IPS-NIHi11 (cell line): ENCODE measurements at regions not wholly inside any gene's neighbourhood (a gene's known extent, or its start where the extent isn't known, plus 50 kb on each side); places are given as distances from the start of the nearest gene placed in this dataset.
"Not testable (repeated sequence)": the region's sequence is repeated elsewhere in the genome, so short reads cannot be mapped to it uniquely, and the experiment has no call there.

Source experiments
- DNase-seq: peaks from one replicate; pipeline ENCODE4 v3.0.0; 2012; ENCODE audit warnings: mixed read lengths, low spot score

DNA sequence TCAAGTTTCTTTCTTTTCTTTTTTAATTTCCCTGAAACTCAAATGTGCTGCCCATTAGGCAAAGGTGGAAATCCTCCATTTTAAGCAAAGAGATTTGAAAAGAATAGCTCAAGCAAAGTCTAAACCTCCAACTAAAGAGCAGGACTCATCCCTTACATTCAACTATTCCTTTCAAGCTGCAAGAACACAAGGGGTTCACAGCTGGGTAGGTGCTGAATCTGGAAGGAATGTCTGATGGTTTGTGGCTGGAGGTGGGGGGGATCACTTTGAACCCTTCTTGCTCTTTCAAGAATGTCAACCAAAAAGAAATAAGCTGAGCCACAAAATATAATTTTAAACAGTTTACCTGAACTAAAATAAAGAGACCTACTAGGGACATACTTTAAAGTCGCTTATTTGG lies 375.7 kb upstream of the CDH10 start:
- peak; percentile 22 for DNase-seq

DNA sequence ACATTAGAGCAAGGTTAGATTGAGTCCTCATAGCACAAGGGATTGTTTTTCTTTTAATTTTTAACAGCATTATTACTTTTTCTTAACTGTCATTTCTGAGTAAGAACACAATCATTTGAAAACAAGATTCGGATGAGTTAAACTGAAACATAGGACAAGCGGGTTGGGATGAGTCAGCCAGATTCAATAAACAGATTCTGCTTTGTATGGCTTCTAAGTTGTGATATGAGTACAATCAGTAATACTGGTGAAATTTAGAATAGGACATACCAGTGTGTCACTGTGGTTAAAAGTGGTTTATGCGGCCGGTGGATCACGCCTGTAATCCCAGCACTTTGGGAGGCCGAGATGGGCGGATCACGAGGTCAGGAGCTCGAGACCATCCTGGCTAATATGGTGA lies 364.3 kb upstream of the CDH10 start:
- DNase-seq = no peak

GRCh38 chr5:25006734-25007133 lies 362.0 kb upstream of the CDH10 start:
- DNase-seq = peak; percentile 20

GRCh38 chr5:25006237-25006636 lies 361.5 kb upstream of the CDH10 start:
- no peak for DNase-seq

GRCh38 chr5:25005431-25005830 lies 360.7 kb upstream of the CDH10 start:
- no peak for DNase-seq

DNA sequence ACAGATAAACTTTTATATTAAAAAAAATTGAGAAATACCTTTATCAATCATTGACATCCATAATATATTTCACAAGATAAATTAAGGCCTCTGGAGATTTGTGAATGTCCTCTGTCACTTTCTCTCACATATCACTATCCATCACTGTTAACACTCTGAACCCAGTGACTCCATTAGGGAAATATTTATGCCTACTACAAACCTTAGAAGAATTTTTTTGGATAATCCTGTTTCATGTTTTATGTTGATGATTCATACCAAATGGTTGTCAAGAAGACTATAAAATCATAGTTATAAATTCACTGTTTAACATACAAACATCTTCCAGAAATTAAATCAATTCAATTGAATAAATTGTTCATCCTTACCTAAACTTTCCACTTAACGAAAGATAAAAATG lies 357.6 kb upstream of the CDH10 start:
- DNase-seq = no peak

GRCh38 chr5:24999732-25000131 lies 355.0 kb upstream of the CDH10 start:
- DNase-seq = no peak

DNA sequence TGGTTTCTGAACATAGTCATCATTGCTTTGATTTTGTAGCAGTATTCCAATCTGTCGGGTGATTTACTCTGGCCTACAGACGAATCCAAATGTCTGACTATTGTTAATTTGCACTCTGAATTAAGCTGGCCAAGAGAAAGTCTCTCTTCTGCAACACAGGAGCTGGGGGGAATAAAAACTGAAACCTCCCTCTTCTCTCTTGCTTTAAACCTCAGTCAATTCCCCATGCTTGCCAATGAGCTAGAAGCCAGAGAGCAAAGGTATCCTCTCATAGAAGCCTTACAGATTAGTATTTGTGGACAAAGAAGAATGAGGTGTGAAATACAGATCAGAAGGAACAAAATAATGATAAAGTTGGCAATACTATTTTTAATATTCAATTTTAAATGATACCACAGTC lies 353.9 kb upstream of the CDH10 start:
- no peak for DNase-seq

DNA sequence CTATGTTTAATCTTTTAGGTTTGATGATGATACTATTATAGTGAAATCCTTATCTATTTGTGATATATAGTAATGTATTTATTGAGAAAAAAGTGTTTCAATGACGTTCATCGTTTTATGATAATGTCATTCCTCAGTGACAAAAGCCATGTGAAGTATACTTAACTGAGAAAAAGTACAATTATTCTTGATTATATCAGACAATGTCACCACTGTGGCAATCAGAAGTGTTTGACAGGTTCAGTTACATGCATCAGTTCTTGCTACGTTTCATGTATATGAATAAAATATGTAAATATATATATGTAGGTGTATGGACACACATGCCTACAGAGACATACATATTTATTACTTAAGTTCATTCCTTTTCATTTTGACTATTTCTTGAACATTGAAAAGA lies 341.5 kb upstream of the CDH10 start:
- DNase-seq = no peak

- DNase-seq = not testable (repeated sequence)
Observed at GRCh38 chr5:24978552-24978951, 333.8 kb upstream of the CDH10 start.

DNA sequence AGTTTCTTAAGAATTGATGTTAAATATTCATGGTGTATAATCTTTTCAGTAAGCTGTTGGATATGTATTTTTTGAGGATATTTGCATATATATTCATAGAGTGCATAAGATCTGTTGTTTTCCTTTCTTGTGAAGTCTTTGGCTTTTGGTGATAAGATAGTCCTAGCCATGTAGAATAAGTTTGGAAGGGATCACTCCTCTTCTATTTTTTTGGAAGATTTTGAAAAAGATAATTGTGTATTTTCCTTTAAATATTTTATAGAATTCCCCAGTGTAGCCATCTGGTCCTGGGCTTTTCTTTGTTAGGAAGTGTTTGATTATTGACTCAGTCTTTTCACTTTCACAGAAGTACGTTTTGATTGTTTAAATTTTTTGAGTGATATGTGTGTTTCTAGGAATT lies 318.8 kb upstream of the CDH10 start:
- no peak for DNase-seq

- DNase-seq = no peak
Observed at GRCh38 chr5:24923400-24923799, 278.6 kb upstream of the CDH10 start.

GRCh38 chr5:24918676-24919075 lies 273.9 kb upstream of the CDH10 start:
- DNase-seq = no peak

DNA sequence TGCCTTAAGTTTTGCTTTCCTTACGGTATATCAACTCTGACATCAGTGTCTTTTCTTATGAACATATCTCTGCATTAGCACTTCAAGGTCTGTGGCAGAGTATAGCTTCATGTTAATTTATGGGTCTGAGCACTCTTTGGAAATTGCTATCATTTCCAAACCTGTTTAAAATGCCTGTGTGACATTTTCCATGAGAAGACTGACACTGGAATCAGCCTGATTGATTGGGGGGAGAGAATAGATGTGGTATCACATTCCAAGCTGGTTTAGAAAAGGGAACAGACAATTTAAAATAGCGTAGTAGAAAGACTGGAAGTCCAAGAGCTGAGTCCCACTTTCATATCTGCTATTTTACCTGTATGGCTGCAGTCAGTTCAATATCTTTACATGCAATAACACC lies 272.1 kb upstream of the CDH10 start:
- no peak for DNase-seq

DNA sequence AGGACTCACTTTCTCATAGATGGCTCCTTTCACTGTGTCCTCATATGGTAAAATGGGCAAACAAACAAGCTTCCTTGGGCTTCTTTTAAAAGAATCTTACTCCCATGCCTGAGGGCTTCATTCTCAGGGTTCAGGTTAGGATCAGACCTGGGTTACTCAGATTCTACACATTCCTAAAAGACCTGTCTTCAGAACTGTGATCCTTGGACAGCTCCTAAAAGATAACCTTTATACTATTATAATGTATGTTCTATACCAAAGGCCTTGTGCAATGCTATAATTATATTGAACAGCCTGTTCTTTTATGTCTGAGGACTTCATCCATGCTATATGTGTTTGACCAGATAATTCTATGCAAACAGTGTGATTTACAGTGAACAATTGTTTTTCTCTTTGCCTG lies 264.4 kb upstream of the CDH10 start:
- no peak for DNase-seq

GRCh38 chr5:24906689-24907088 lies 261.9 kb upstream of the CDH10 start:
- no peak for DNase-seq

DNA sequence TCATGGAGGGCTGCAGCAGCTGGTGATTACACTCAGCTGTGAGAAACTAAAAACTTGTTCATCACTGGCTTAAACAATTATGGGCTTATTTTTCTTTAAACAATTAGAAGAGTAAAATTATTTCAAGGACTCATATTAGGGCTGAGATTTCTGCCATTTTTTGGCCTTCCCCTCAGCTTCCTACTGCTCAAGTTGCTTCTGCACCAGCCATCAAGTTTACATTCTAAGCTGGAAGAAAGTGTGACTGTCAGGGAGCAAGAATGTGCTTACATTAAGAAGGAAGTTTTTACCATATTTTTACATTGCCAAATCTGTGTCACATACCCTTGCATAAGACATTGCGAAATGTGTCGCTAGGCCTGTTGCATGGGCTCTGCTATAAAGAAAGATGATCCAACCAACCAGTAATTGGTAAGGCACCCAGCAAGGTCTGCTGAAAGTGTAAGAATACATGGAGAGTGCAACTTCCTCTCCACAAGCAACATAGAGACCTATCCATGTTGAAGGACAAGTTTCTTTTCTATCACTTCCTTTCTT lies 260.3 kb upstream of the CDH10 start:
- DNase-seq = no peak

GRCh38 chr5:24899180-24899579 lies 254.4 kb upstream of the CDH10 start:
- DNase-seq = no peak

- no peak for DNase-seq
Observed at GRCh38 chr5:24864244-24864643, 219.5 kb upstream of the CDH10 start.

DNA sequence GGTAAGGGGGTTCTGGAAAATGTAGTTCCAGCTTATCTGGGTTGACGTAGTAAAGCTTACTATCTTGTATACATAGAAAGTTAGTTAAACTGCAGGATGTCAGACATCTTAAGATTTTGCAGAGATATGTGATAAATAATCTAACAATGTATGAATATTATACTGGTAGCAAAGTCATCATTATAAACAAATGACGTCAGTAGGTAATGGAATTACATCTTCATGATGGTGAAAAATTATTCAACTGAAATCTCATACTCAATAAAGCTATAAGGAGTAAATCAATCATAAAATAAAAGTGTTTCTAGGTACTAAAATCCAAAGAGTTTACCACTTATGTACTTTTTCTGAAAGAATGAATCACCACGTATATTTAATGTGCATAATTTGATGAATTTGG lies 217.3 kb upstream of the CDH10 start:
- DNase-seq = no peak

GRCh38 chr5:24855485-24855884 lies 210.7 kb upstream of the CDH10 start:
- DNase-seq = peak; percentile 19

- DNase-seq = no peak
Observed at GRCh38 chr5:24854850-24855249, 210.1 kb upstream of the CDH10 start.

GRCh38 chr5:24854350-24854749 lies 209.6 kb upstream of the CDH10 start:
- DNase-seq = no peak

GRCh38 chr5:24850926-24851486 lies 206.2 kb upstream of the CDH10 start:
- DNase-seq = no peak

DNA sequence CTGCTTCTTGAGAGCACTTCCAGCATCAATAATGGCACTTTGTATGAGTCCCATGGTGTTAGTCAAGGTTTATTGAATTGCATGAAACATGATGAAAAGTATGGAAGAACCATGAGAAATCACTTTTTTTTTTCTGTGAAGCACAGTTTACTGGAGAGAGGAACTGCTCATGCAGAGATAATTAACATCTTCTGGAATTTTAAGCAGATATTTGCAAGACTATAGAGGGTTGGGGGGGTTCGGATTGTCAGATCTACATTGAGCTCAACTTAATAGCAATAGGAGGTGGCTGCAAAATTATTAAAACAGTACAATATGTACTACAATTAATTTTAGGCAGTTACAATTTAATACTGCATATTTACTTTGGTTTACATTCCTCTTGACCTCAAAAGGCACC lies 204.4 kb upstream of the CDH10 start:
- DNase-seq = no peak
